SK-N-SH (cell line): ENCODE measurements at regions not wholly inside any gene's neighbourhood (a gene's known extent, or its start where the extent isn't known, plus 50 kb on each side); places are given as distances from the start of the nearest gene placed in this dataset.

Source experiments
- ELF1 ChIP-seq: IDR thresholded peaks from 2 replicates; pipeline ENCODE4 v1.4.0; 2012
- FOSL2 ChIP-seq: IDR thresholded peaks from 2 replicates; pipeline ENCODE4 v1.4.0; 2012; ENCODE audit warnings: low read depth, mild to moderate bottlenecking, moderate library complexity, borderline replicate concordance
- GABPA ChIP-seq: IDR thresholded peaks from 2 replicates; pipeline ENCODE4 v1.4.0; 2012; ENCODE audit warnings: low read depth, mild to moderate bottlenecking
- JUND ChIP-seq: IDR thresholded peaks from 2 replicates; pipeline ENCODE4 v1.4.0; 2012
- POLR2AphosphoS5 ChIP-seq: IDR thresholded peaks from 2 replicates; pipeline ENCODE4 v1.6.1; 2012; ENCODE audit warnings: low read depth, low read length
- SIN3A ChIP-seq: IDR thresholded peaks from 2 replicates; pipeline ENCODE4 v1.6.1; 2012; ENCODE audit warnings: low read depth, mild to moderate bottlenecking, low read length, moderate library complexity, borderline replicate concordance
- SMC3 ChIP-seq: IDR thresholded peaks from 2 replicates; pipeline ENCODE4 v1.6.1; 2012; ENCODE audit warnings: low read depth, low read length, improper control_type of control experiment
- YY1 ChIP-seq: IDR thresholded peaks from 2 replicates; pipeline ENCODE4 v1.4.0; 2012; ENCODE audit warnings: low read depth, mild to moderate bottlenecking
- TF ChIP-seq, protein P1 (sequence below): fragments of 200-600 bp; sonication (generic); IDR thresholded peaks from 2 replicates; pipeline ENCODE4 v1.6.1; 2017; ENCODE audit warnings: antibody characterized with exemption, mild to moderate bottlenecking, moderate library complexity

DNA sequence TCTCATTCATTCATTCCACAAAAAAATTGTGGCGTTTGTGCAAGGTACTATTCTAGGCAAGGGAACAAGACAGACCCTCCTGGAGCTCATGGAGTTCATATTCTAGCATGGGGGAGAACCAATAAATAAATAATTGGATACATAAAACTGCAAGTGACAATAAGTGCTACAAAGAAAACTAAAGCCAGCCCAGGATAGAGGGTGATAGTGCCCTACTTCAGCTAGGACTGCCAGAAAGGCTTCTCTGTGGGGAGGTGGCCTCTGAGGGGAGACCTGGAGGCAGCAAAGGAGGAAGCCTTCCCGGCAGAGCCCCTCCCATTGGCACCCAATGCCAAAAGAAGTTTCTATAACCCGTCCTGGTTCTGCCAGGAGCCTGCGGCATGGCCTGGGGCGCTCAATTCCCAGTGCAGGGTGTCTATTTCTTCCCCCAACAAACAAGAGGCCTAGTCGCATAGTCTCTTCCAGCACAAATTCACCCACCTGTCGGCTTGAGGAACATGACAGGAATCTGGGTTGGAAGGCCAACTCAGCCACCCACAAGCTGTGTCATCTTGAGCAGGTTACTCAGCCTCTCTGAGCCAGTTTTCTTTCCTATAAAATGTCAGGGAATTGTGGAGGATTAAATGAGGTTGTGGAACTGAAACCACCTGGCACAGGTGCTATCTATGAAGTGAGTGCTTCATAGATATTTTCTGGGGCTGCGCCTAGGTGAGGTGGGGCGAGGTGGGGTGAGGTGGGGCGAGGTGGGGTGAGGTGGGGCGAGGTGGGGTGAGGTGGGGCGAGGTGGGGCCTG lies 94.3 kb downstream of the ZFP36L2 start:
- TF ChIP-seq, protein P1, sequence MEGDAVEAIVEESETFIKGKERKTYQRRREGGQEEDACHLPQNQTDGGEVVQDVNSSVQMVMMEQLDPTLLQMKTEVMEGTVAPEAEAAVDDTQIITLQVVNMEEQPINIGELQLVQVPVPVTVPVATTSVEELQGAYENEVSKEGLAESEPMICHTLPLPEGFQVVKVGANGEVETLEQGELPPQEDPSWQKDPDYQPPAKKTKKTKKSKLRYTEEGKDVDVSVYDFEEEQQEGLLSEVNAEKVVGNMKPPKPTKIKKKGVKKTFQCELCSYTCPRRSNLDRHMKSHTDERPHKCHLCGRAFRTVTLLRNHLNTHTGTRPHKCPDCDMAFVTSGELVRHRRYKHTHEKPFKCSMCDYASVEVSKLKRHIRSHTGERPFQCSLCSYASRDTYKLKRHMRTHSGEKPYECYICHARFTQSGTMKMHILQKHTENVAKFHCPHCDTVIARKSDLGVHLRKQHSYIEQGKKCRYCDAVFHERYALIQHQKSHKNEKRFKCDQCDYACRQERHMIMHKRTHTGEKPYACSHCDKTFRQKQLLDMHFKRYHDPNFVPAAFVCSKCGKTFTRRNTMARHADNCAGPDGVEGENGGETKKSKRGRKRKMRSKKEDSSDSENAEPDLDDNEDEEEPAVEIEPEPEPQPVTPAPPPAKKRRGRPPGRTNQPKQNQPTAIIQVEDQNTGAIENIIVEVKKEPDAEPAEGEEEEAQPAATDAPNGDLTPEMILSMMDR = no peak
- TF ChIP-seq SIN3A (no peak), ELF1 (no peak), FOSL2 (no peak), SMC3 (no peak), GABPA (no peak), JUND (no peak), YY1 (no peak), POLR2AphosphoS5 (no peak)
